GM21786 (cell line): ENCODE measurements at regions not wholly inside any gene's neighbourhood (a gene's known extent, or its start where the extent isn't known, plus 50 kb on each side); places are given as distances from the start of the nearest gene placed in this dataset.
"Not testable (repeated sequence)": the region's sequence is repeated elsewhere in the genome, so short reads cannot be mapped to it uniquely, and the experiment has no call there.

Experiments
- ATAC-seq: cut with Tn5 transposase; IDR thresholded peaks from one replicate; pipeline ENCODE4 v1.9.1; 2021; ENCODE audit not compliant: unreplicated experiment

DNA sequence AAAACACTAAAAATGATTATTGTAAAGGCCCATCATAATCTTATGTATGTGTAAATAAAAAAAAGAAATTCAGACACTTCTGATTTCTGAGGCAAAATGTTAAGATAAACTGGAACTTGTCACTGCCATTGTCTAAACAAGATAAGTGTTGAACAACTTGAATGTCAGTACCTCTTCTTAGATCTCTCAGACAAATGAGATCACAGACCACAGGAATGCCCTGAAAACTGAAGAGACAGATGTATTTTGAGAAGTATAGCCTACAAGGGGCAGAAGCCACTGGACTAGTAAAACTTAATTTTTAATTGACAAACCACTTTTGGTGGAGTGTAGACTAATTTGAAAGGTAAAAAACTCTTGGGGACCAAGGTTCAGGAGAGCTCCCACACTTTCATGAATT is 375.5 kb upstream of the SLITRK5 start:
- ATAC-seq: no peak

DNA sequence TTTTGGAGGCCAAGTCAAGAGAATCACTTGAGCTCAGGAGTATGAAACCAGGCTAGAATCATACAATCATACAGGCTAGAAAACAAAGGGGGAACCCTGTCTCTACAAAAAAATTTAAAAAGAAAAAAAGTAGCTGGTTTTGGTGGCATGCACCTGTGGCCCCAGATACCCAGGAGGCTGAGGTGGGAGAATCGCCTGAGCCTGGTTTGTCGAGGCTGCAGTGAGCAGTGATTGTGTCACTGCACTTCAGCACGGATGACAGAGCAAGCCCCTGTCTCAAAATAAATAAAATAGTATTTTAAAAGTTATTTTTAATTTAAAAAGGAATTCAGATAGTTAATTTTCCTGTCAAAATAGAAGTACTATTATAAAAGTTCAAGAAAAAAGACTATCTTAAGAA is 369.1 kb upstream of the SLITRK5 start:
- no peak for ATAC-seq

DNA sequence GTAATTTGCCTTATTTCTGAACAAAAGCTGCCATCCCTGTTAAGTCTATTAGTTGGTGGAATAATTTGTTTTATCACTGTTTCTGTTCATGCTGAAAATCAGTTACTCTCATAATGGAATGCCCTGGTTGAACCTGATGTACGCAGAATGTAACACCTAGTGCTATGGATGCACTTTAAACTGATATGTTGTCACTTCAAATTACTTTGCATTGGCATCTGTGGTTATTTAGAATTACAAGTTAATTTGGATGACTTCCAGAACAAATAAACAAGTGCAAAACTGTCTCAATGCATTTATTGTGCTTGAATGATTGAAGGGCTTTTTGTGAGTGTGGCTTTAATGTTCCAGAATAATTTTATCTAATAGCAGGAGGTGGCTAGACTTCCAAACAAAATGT is 368.2 kb upstream of the SLITRK5 start:
- ATAC-seq: no peak

DNA sequence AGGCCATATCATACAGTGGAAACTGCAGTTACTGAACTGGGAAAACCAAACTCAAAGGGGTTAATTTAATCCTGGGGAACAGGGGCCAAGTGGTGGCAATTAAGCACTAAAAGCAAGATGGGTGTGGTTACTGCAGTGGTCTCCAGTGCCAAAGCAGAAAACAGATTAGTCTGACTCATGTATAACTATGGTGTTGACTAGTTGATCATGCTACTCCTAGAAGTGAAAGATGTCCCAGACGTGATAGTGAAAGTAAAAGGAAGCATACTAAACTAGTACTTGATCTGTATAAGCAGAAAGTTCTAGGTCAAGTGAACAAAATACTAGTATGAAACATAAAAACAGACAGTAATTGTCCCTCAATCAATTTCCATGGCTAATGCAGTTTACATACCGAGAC is 360.0 kb upstream of the SLITRK5 start:
- no peak for ATAC-seq

DNA sequence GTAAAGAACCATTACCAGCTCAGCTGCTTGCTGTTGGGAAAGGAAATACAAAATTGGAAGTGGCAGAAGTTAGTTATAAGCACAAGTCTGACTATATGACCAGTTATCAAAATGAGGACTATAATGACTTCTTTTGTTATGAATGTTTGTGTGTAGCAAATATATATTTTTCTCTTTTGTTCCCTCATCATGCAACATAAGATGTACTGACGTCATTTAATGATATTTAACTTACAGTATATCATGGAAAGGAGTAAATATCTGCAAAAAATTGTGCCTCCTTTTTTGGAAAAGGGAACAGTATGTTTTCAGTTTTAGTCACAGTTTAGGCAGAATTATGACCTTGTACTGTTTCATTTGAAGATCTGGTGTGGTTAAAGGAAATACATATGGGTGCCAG is 356.3 kb upstream of the SLITRK5 start:
- ATAC-seq: no peak

DNA sequence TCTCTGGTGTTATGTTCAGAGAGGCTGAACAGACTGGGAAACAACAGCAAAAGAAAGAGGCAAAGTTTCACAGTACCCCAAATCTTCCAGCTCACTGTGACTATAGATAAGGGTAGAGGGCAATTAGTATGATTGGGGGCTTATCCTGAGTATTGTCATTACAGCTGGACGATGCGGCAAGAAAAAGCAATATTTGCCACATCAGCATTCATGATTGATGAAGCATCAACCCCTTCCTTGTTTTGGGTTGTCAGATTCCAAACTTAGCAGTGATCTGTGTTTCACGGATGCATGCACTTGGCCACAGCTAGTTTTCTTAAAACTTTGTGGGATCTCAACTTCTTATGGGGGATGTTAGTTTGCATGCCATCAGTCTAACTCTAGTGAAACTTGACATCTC is 348.8 kb upstream of the SLITRK5 start:
- no peak for ATAC-seq

DNA sequence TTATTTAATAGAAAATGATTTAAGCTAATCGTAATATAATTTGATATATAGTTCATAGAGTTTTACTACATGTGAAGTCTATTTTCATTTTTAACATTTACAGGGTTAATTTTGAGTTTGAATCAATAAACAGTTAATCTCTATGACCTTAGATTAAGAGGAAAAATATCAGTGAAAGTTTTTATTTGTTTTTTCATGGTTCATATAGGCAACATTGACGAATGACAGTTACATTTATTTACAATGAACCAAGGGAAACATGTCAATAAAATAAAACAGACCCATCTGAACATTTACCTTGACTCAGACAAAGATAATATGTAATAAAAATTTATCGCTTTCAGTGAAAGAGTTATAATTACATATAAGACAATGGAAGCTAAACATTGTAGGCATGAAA is 346.6 kb upstream of the SLITRK5 start:
- no peak for ATAC-seq

DNA sequence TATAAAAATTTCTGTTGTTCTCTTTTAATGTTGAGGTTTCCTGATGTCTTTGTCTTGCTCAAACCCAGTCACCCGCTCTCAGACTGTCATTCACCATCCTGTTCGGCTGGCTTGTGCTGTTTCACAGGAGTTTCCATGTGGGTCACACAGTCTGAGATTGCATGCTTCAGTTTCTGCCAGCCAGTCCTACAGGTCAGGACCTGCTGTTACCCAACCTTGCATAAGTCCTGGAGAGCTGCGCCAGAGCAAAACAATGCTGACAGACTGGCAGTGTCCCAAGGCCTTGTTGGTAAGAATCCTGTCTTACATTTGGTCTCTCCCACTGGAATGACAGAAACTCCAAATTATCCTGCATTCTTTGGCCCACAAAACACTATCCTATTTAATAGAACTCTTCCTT is 340.0 kb upstream of the SLITRK5 start:
- no peak for ATAC-seq

DNA sequence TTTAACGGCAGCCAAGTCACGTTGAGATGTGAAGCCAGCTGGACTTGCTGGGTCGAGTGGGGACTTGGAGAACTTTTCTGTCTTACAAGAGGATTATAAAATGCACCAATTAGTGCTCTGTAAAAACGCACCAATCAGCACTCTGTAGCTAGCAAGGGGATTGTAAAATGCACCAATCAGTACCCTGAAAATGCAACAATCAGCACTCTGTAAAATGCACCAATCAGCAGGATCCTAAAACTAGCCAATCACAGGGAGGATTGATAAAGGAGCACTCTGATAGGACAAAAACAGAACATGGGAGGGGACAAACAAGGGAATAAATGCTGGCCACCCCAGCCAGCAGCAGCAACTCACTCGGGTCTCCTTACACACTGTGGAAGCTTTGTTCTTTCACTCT is 337.6 kb upstream of the SLITRK5 start:
- no peak for ATAC-seq

DNA sequence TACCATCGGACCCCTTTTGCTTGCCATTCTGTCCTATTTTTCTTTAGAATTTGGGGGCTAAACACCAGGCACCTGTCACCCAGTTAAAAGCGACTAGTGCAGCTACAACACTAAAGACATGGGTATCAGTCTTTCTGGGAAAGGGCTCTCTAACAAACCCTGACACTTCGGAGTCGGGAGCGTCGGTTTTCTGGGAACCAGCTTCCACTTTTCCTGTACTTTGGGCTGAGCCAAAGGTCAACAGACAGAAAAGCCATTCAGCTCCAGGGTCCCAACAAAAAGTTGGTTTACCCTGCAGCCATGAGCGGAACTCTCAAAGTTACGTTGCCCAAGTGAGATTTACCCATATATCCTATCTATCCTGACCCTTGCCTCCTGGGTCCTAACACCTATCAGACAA is 337.0 kb upstream of the SLITRK5 start:
- ATAC-seq: no peak

DNA sequence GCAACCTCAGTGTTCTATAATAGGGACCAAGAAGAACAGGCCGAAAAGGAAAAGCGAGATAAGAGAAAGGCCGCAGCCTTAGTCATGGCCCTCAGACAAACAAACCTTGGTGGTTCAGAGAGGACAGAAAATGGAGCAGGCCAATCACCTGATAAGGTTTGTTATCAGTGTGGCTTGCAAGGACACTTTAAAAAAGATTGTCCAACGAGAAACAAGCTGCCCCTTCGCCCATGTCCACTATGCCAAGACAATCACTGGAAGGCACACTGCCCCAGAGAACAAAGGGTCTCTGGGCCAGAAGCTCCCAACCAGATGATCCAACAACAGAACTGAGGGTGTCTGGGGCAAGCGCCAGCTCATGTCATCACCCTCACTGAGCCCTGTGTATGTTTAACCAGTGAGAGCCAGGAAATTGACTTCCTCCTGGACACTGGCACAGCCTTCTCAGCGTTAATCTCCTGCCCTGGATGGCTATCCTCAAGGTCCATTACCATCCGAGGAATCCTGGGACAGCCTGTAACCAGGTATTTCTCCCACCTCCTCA is 334.8 kb upstream of the SLITRK5 start:
- ATAC-seq: not testable (repeated sequence)

DNA sequence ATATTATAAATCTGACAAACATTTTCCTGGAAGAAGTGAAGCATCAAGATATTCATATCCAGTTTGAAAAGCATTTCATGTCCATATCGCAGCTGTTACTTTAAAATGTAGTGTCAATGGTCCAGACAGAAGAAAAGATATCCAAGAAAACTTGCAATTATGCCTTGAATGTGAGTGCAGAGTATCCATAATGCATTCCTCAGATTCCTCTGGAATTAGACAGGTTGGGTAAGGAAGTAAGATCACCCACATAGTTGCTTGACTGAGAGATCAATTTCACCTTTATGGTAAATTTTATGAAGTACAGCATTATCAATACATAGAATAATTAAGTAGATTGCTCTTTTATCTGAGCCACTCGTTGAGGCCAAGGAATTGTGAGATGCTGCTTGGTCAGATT is 327.0 kb upstream of the SLITRK5 start:
- ATAC-seq: no peak

DNA sequence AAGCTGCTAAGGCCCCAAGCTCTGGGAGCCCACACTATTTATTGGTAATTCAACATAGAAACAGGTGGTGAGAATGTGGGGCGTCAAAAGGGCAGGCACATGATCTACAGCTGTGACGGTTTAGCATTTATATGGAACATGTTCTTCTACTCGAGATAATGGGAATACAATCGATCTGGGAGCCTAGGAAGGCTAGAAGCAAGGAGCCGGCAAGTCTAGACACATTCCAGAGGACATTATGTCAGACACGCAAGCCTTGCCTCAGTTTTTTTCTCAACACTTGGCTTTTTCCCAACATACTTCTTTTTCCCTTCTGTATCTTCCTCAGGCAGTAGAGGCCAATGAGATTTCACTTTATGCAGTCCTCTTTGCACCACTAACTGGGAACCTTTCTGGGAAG is 315.7 kb upstream of the SLITRK5 start:
- ATAC-seq: no peak

DNA sequence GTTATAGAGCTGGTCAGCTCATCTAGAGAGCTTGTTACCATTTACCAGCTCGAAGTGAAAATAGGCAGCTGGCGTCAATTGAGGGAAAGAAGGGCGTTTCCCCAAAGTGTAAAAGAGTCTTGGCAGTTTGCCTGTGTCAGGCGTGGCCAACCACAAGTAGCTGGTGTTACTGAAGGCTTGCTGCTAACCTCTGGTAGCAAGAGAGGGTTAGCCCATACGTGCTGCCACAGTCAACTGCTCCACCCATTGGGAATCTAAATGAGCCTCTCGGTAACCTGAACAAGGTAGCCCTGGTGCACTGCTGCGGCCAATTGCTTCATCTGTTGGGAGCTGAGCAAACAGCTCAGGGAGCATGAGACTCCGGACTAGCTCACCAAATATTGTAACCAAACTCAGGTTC is 314.9 kb upstream of the SLITRK5 start:
- no peak for ATAC-seq

DNA sequence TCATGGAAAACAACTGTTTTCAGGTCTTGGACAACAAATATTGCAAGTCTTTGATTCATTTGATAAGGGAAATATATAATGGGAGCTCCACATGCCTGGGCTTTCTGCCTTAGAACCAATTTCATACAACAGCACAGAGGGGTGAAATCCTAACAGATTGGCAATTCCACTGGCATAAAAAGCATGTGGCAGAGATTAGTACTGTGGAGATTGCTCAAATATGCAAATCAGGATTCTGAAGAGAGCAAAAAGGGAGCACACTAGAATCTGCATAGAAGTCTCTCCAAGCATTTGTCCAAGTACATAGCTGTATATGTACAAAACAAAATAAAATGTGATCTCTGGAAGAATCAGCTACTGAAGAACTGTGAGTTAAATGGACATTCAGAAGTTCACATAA is 312.9 kb upstream of the SLITRK5 start:
- ATAC-seq: no peak

DNA sequence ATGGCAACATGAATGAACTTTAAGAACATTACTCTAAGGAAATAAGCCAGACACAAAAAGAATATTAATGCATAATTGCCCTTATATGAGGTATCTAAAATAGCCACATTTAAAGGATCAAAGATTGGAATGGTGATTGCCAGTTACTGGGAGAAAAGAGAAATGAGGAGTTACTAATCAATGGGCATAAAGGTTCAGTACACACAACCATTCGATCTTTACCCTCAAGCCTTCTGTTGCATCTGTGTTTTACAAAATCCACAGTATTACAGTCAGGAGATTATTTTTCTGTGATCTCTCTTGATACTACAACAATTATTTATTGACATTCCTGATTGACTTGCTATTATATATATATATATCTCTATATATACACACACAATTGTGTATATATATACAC is 310.0 kb upstream of the SLITRK5 start:
- no peak for ATAC-seq

DNA sequence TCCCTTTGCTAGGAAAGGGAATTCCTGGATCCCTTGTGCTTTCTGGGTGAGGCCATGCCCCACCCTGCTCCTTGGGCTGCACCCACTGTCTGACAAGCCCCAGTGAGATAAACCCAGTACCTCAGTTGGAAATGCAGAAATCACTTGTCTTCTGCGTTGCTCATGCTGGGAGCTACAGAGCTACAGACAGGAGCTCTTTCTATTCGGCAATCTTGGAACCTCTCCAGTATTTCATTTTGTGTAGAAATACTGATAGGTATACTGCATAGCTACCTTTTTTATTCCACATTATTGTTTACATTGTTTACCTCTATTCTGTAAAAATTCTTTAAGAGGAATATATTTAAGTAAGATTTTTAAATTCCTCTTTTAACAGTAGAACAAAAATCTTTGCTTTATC is 302.5 kb upstream of the SLITRK5 start:
- ATAC-seq: no peak

DNA sequence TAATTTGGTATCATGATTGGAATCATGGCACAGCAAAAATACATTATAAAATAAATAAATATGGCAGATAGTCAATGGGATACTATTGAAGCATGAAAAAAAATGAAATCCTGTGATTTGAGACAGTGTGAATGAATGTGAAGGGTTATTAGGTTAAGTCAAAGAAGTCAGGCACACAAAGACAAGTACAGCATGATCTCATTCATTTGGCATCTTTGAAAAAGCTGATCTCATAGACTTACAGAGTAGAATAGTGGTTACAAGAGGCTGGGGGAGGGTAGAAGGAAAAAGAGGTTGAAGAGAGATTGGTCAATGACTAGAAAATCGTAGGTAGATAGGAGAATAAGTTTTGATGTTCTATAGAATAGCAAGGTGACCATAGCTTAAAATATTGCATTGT is 295.1 kb upstream of the SLITRK5 start:
- ATAC-seq: no peak

DNA sequence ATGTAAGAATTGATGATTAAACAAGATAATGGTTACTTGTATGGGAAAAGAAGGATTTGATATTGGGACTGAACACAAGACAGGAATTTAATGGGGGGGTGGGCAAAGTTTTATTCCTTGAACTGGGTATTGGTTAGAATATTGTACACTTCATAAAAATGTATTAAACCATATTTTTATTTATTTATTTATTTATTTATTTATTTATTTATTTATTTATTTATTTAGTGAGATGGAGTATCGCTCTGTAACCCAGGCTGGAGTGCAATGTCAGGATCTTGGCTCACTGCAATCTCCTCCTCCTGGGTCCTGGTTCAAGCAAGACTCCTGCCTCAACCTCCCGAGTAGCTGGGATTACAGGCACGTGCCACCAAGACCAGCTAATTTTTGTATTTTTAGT is 287.1 kb upstream of the SLITRK5 start:
- ATAC-seq: no peak

DNA sequence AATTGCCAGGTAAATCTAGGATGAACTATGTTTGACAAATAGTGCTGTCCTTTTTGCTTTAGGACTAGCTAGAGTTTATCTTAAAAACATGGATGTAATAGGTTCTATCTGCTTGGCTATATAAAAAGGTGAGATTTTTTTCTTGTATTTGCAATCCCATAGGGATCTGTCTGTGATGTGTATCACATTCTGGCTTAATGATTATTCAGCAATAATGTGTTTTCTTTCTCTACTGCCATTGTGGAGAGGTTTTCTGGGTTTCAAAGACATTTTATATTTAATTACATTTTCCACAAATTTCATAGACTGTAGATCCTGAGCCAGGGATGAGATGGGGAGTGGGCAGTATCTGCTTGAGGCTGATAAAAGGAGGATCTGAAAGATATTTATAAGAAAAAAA is 277.8 kb upstream of the SLITRK5 start:
- ATAC-seq: no peak

DNA sequence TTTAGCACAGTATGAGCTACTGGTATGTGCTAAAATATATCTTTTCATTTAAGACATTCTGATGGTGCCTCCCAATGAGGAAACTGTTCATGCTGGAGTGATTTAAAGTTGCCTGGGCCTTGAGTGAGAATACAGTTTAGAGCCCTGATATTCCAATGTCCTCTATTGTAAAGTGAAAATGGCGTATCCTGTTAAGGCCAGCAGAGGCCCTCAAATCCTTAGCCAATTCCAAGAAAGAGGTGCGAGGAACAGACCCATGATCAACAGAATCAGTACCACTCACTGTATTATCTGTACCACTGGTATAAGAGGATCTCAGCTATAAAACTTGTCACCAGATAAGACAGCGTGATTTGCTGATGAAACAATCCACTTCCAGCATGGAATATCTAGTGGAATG is 273.1 kb upstream of the SLITRK5 start:
- ATAC-seq: no peak

DNA sequence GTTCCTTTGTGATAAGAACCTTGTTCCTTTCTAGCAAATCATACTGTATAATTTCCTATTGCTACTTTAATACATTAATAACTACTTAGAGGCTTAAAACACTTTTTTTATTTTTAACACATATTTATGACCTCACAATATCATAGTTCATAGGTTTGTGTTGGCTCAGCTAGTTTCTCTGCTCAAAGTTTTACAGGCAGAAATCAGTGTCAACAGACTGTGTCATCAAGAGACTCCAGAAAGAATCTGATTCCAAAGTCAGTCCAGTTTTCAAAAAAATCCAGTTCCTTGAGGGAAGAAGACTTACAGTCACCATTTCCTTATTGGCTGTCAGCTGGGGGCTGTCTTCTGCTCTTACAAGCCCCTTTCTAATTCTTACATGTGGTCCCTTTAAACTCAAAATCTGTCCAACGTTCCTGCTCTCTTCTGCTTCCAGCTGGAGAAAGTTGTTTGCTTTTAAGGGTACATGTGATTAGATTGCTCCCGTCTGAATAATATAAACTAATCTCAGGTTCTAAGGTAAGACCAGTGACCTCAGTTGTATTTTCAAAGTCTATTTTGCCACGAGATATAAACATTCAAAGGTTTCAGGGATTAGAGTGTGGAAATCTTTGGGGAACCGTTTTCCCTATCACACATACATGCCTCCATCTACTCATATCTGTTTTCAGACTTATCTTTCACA is 267.3 kb upstream of the SLITRK5 start:
- ATAC-seq: no peak

DNA sequence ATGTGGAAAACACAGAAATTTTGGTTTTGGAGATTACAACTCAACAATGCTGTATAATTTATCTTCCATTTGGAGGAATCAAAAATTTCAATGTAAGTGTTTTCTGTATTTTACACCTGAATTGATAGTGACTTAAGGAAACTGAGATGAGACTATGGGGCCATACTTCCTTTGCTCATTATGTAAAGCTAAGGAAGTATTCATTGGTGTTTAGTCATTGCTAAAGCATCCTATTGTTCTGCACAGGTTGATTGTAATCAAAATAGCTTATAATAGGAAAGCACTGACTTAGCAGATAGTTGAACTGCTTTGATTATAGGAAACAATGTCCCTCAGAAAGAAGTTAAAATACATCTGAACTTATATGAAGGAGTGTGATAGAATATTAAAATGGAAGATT is 244.4 kb upstream of the SLITRK5 start:
- ATAC-seq: no peak
